Parathyroid adenoma (tissue), 2 donors: ENCODE measurements at regions not wholly inside any gene's neighbourhood (a gene's known extent, or its start where the extent isn't known, plus 50 kb on each side); places are given as distances from the start of the nearest gene placed in this dataset.

Experiments
- H2AFZ ChIP-seq: fragments of 300-600 bp; sonication (generic); one replicate; pipeline ENCODE4 v1.7.0; 2017; ENCODE audit warnings: antibody characterized with exemption, mild to moderate bottlenecking
- H3K27ac ChIP-seq: fragments of 300-600 bp; sonication (generic); one replicate; pipeline ENCODE4 v1.7.0; 2017
- H3K27me3 ChIP-seq: fragments of 300-600 bp; sonication (generic); one replicate; pipeline ENCODE4 v1.7.0; 2017; ENCODE audit warnings: low read length; ENCODE audit not compliant: control insufficient read depth, insufficient read depth
- H3K36me3 ChIP-seq: fragments of 300-600 bp; sonication (generic); one replicate; pipeline ENCODE4 v1.7.0; 2017; ENCODE audit warnings: low read length; ENCODE audit not compliant: control insufficient read depth, insufficient read depth
- H3K4me1 ChIP-seq: fragments of 300-600 bp; sonication (generic); one replicate; pipeline ENCODE4 v1.7.0; 2017; ENCODE audit warnings: control low read depth
- H3K4me2 ChIP-seq: fragments of 300-600 bp; sonication (generic); one replicate; pipeline ENCODE4 v1.7.0; 2017; ENCODE audit warnings: low read length
- H3K4me3 ChIP-seq: fragments of 300-600 bp; sonication (generic); one replicate; pipeline ENCODE4 v1.7.0; 2017; ENCODE audit warnings: low read depth, low read length
- H3K79me2 ChIP-seq: fragments of 300-600 bp; sonication (generic); one replicate; pipeline ENCODE4 v1.7.0; 2017; ENCODE audit warnings: control low read depth
- H3K9ac ChIP-seq: fragments of 300-600 bp; sonication (generic); one replicate; pipeline ENCODE4 v1.7.0; 2017; ENCODE audit warnings: mild to moderate bottlenecking
- H3K9me3 ChIP-seq: fragments of 300-600 bp; sonication (generic); one replicate; pipeline ENCODE4 v1.7.0; 2017; ENCODE audit warnings: low read length; ENCODE audit not compliant: control insufficient read depth
- TF ChIP-seq, protein P1 (sequence below): fragments of 300-600 bp; sonication (generic); IDR thresholded peaks from one replicate; pipeline ENCODE4 v1.7.0; 2017; ENCODE audit warnings: antibody characterized with exemption, mild to moderate bottlenecking
- donor health status: primary hyperparathyroidism.

DNA sequence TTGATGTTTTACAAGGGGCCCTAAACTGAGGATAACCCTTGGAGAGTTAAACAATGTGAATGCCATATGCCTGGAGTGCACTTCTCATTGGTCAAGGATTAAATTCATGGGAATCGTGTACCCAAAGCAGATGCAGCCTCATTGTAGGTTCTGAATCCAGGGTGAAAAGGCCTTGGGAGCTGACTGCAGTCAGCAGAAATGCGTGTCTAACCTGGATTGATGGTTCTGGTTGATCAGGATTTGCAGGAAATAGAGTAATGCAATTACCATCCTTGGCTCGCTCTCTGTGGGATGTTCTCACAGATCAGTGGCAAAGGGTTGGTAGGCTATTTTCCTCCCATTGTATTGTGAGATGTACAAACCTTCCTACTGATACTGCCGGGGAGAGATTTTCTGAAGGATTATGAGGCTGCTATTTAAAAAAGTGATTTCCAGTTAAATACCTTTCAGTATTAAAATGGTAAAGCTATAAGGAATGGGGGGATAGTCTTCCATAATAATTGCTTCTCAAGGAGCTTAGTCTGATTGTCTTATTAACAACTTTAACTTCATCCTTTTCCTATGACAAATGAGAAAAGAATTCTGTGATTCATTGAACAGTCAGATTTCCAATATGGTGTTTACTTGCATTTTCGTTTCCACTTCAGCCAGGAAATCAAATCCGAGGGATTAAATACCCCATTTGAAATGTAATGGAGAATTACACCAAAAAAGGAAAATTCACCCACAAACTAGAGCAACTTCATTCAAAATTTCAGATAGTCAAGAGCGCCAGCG is 1028.1 kb upstream of the EEF2KMT start:
- no peaks in the 10 kb centered on the region for H3K36me3 ChIP-seq
- H3K4me2 ChIP-seq, result no peak overlapping the region
- H3K27ac ChIP-seq, result no peak overlapping the region
- peaks cover 8% of the 10 kb centered on the region for H3K4me1 ChIP-seq
- no peaks in the 10 kb centered on the region for H3K9me3 ChIP-seq
- no peak overlapping the region for H3K4me3 ChIP-seq
- no peaks in the 10 kb centered on the region for H3K79me2 ChIP-seq
- TF ChIP-seq, protein P1, sequence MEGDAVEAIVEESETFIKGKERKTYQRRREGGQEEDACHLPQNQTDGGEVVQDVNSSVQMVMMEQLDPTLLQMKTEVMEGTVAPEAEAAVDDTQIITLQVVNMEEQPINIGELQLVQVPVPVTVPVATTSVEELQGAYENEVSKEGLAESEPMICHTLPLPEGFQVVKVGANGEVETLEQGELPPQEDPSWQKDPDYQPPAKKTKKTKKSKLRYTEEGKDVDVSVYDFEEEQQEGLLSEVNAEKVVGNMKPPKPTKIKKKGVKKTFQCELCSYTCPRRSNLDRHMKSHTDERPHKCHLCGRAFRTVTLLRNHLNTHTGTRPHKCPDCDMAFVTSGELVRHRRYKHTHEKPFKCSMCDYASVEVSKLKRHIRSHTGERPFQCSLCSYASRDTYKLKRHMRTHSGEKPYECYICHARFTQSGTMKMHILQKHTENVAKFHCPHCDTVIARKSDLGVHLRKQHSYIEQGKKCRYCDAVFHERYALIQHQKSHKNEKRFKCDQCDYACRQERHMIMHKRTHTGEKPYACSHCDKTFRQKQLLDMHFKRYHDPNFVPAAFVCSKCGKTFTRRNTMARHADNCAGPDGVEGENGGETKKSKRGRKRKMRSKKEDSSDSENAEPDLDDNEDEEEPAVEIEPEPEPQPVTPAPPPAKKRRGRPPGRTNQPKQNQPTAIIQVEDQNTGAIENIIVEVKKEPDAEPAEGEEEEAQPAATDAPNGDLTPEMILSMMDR, result no peak
- H2AFZ ChIP-seq, result no peak overlapping the region
- no peak overlapping the region for H3K9ac ChIP-seq
- no peaks in the 10 kb centered on the region for H3K27me3 ChIP-seq

DNA sequence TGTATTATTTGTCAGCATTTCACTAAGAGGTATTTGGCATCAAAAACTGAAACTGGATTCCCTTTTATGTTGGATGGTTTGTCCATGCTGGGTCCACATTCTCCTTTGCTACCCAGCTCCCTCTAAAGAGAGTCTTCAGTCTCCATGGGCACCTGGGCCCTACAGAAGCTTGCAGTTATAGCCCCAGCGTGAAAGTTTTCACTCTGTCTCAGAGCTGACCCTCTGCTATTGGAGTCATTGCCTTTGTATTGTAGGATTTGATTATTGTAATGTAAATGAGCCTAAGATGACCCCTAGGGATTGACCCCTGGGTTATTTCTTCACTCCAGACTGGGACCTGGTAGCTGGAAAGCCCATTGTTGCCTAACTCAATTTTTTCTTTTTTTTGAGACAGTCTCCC is 1026.5 kb upstream of the EEF2KMT start:
- TF ChIP-seq, protein P1, result no peak
- Histone ChIP-seq H3K4me3 (no peak overlapping the region), H3K27me3 (no peaks in the 10 kb centered on the region), H3K27ac (no peak overlapping the region), H2AFZ (no peak overlapping the region), H3K4me2 (no peak overlapping the region), H3K36me3 (no peaks in the 10 kb centered on the region), H3K4me1 (peaks cover 8% of the 10 kb centered on the region), H3K9ac (no peak overlapping the region), H3K9me3 (no peaks in the 10 kb centered on the region), H3K79me2 (no peaks in the 10 kb centered on the region)

DNA sequence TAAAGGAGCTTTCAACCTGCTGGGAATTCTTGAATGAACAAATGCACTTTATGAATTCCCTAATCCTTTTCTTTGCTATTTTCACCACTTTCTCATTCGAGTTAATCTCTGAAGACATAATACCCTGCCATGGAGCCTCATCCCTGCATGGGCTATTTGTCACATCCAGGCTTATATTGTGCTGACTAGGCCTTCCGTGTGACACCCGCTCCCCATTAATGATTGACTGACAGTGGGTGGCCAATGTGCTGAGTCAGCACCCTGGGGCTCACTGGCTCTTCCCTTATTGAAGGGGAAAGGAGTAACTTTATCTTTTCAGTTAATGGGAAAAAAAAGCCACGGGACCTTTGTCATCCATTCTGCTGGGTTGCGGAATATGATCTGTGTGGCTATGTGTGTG is 1024.8 kb upstream of the EEF2KMT start:
- no peaks in the 10 kb centered on the region for H3K36me3 ChIP-seq
- no peak overlapping the region for H3K4me2 ChIP-seq
- H2AFZ ChIP-seq, result peak overlapping the region; percentile 41
- no peaks in the 10 kb centered on the region for H3K79me2 ChIP-seq
- H3K9me3 ChIP-seq, result no peaks in the 10 kb centered on the region
- H3K27ac ChIP-seq, result no peak overlapping the region
- peaks cover 8% of the 10 kb centered on the region for H3K4me1 ChIP-seq
- TF ChIP-seq, protein P1, result no peak
- no peaks in the 10 kb centered on the region for H3K27me3 ChIP-seq
- H3K4me3 ChIP-seq, result no peak overlapping the region
- H3K9ac ChIP-seq, result no peak overlapping the region

DNA sequence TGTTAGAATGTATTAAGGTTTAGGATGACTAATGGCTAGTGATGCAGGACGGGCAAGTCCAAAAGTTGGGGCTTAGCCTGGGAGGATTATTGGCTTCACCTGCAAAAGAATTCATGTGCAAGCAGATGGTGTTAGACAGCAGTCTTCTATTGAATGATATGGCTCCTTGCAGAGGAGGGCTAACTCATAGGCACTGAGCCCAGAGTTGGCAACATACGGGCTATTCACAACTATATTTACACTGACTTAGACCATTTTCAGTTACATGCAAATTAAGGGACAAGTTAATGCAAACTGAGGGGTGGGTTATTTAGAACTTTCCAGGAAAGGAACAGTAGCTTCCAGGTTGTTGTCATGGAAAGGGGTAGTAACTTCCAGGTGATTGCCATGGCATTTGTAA is 1017.1 kb upstream of the EEF2KMT start:
- no peak overlapping the region for H3K9ac ChIP-seq
- no peaks in the 10 kb centered on the region for H3K79me2 ChIP-seq
- H3K4me3 ChIP-seq, result no peak overlapping the region
- H3K36me3 ChIP-seq, result no peaks in the 10 kb centered on the region
- no peaks in the 10 kb centered on the region for H3K27me3 ChIP-seq
- H3K27ac ChIP-seq, result no peak overlapping the region
- no peak overlapping the region for H2AFZ ChIP-seq
- no peak overlapping the region for H3K4me2 ChIP-seq
- no peaks in the 10 kb centered on the region for H3K4me1 ChIP-seq
- TF ChIP-seq, protein P1, result no peak
- no peaks in the 10 kb centered on the region for H3K9me3 ChIP-seq

DNA sequence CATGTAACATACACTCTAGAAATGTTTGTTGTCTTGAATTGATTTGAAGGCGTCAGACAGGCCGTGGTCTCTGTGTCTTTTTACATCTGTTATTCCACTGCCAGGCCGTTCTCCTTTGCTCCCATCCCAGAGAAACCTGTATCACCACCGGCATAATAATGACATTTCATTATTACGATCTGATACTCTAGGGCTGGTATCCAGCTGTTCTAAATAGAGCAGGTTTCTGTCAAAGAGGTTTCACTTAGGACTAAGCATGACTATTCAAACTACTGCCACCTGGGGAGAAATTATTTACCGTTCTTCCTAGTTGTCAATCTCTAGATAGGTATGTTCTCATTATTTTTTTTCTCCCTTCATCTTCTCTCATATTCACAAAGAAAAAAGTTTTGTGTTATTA is 1016.2 kb upstream of the EEF2KMT start:
- Histone ChIP-seq H3K4me2 (no peak overlapping the region), H3K79me2 (no peaks in the 10 kb centered on the region)

More for the DNA sequence above, 1016.2 kb upstream of the EEF2KMT start:
- Histone ChIP-seq H3K9me3 (no peaks in the 10 kb centered on the region), H3K27ac (no peak overlapping the region), H3K9ac (no peak overlapping the region), H2AFZ (no peak overlapping the region), H3K4me3 (no peak overlapping the region), H3K27me3 (no peaks in the 10 kb centered on the region), H3K36me3 (no peaks in the 10 kb centered on the region), H3K4me1 (no peaks in the 10 kb centered on the region)
- TF ChIP-seq, protein P1, result no peak
